HepG2 (cell line): ENCODE measurements at regions not wholly inside any gene's neighbourhood (a gene's known extent, or its start where the extent isn't known, plus 50 kb on each side); places are given as distances from the start of the nearest gene placed in this dataset.

Source experiments
- ATAC-seq: fragments of 200-7000 bp; cut with Tn5 transposase; 3 replicates; pipeline ENCODE4 v1.9.1; 2020; ENCODE audit warnings: mild to moderate bottlenecking, moderate library complexity
- BruUV-seq: library from RNA; stranded (reverse); fragments of 400-500 nt; replicated peaks from 2 replicates; lab custom pipeline; 2021; lab: Mats Ljungman, UMichigan
- CTCF ChIA-PET: fragments of 300-600 bp; formaldehyde crosslinking; extraction: SDS; loops from one replicate; lab custom pipeline; 2021; ENCODE audit warnings: low total read pairs, inconsistent platforms, low intra/inter-chr PET ratio; lab: Yijun Ruan, JAX
- POLR2A ChIA-PET: fragments of 350-600 bp; sonication (Branson Sonifier 250); formaldehyde crosslinking; loops from one replicate; lab custom pipeline; 2020; ENCODE audit warnings: antibody characterized with exemption, inconsistent platforms; lab: Yijun Ruan, JAX
- DNase-seq: peaks from one replicate; pipeline ENCODE4 v3.0.0-alpha.2; 2015; ENCODE audit warnings: low spot score
- FAIRE-seq: peaks from 3 replicates; lab custom pipeline; 2011; peaks lifted over from hg19 to GRCh38; lab: Jason Lieb, UNC
- H2AFZ ChIP-seq: one replicate; pipeline ENCODE4 v1.6.1; 2011; ENCODE audit warnings: low read length, inconsistent platforms
- H3K27ac ChIP-seq: fragments of 300-600 bp; 3 replicates; pipeline ENCODE4 v1.8.0; 2011; ENCODE audit warnings: mixed run types, mild to moderate bottlenecking, mixed read lengths, low read length, inconsistent platforms; ENCODE audit not compliant: insufficient read depth; ENCODE audit errors: extremely low read length
- H3K27me3 ChIP-seq, 2 experiments: fragments of 200-600 bp in 1 of 2; 2 replicates in 1 of 2; 3 replicates in 1 of 2; pipeline versions ENCODE4 v1.6.0 to v1.8.0; 2011; ENCODE audit warnings: low read length in 2 of 2, mild to moderate bottlenecking in 2 of 2, moderate library complexity in 2 of 2, inconsistent platforms in 1 of 2; ENCODE audit not compliant: insufficient read depth in 2 of 2, control insufficient read depth in 1 of 2
- H3K36me3 ChIP-seq, 2 experiments: fragments of 200-600 bp in 1 of 2; replicated peaks in 1 of 2; 2 replicates in 1 of 2; 3 replicates in 1 of 2; pipeline versions ENCODE4 v1.5.1 to v1.8.0; 2011; ENCODE audit warnings: low read length in 2 of 2, inconsistent platforms in 1 of 2; ENCODE audit not compliant: insufficient read depth in 2 of 2, control insufficient read depth in 1 of 2
- H3K4me1 ChIP-seq: 2 replicates; pipeline ENCODE4 v1.5.1; 2012; ENCODE audit warnings: low read length, inconsistent platforms; ENCODE audit not compliant: insufficient read depth
- H3K4me2 ChIP-seq: 2 replicates; pipeline ENCODE4 v1.6.0; 2011; ENCODE audit warnings: low read depth, low read length, inconsistent platforms
- H3K4me3 ChIP-seq, 3 experiments: fragments of 200-600 bp in 1 of 3; sonication (generic), shearing (Covaris generic) in 1 of 3; replicated peaks in 1 of 3; 2 replicates each; pipeline ENCODE4 v1.5.1; 2011 to 2016; ENCODE audit warnings: low read length in 3 of 3, inconsistent platforms in 2 of 3, low read depth in 2 of 3, mild to moderate bottlenecking in 2 of 3, control low read depth in 1 of 3, mixed read lengths in 1 of 3; ENCODE audit not compliant: insufficient read depth in 1 of 3
- H3K79me2 ChIP-seq: one replicate; pipeline ENCODE4 v1.6.1; 2011; ENCODE audit warnings: low read length, inconsistent platforms; ENCODE audit not compliant: insufficient read depth
- H3K9ac ChIP-seq: 2 replicates; pipeline ENCODE4 v1.6.0; 2011; ENCODE audit warnings: mild to moderate bottlenecking, low read depth, low read length, inconsistent platforms; ENCODE audit not compliant: insufficient read depth
- H3K9me3 ChIP-seq: 2 replicates; pipeline ENCODE4 v1.5.1; 2012; ENCODE audit warnings: mild to moderate bottlenecking, low read length
- H4K20me1 ChIP-seq: 2 replicates; pipeline ENCODE4 v1.6.0; 2011; ENCODE audit warnings: inconsistent platforms, mild to moderate bottlenecking, low read length, moderate library complexity; ENCODE audit not compliant: insufficient read depth
- ZBTB8A ChIP-seq: sonication (generic); formaldehyde crosslinking; IDR thresholded peaks from 2 replicates; pipeline ENCODE4 v1.4.0; 2020; ENCODE audit warnings: mild to moderate bottlenecking, low read depth, missing genetic modification reagents, borderline replicate concordance
- ZNF563 ChIP-seq: sonication (generic); formaldehyde crosslinking; IDR thresholded peaks from 2 replicates; pipeline ENCODE4 v1.8.0; 2022; ENCODE audit warnings: mild to moderate bottlenecking, moderate library complexity, missing genetic modification reagents
- ZSCAN20 ChIP-seq: sonication (generic); formaldehyde crosslinking; IDR thresholded peaks from 2 replicates; pipeline ENCODE4 v1.4.0; 2020; ENCODE audit warnings: missing genetic modification reagents, mild to moderate bottlenecking, borderline replicate concordance
- whole genome bisulfite sequencing: methylation state at CpG from one replicate; pipeline ENCODE4 v1.1.6; 2017; ENCODE audit warnings: low lambda C conversion rate; 5-methylcytosine and 5-hydroxymethylcytosine counted together
- in situ Hi-C: cut with HindIII; loops from 2 replicates; pipeline ENCODE4 v1.10.0; 2017; ENCODE audit warnings: low pct_unique_long_range_greater_than_20kb; ENCODE audit not compliant: extremely low pct_ligation_motif_present
- intact Hi-C: fragments of 100-400 bp; cut with micrococcal nuclease; formaldehyde crosslinking; loops from one replicate; pipeline ENCODE4 v1.10.0; 2022; ENCODE audit not compliant: unreplicated experiment
- TF ChIP-seq, protein P1 (sequence below): sonication (generic); formaldehyde crosslinking; IDR thresholded peaks from 2 replicates; pipeline ENCODE4 v1.8.1; 2023; ENCODE audit warnings: mild to moderate bottlenecking, missing genetic modification reagents
- TF ChIP-seq, protein P2 (sequence below): sonication (generic); formaldehyde crosslinking; IDR thresholded peaks from 2 replicates; pipeline ENCODE4 v1.8.0; 2022; ENCODE audit warnings: mild to moderate bottlenecking, missing genetic modification reagents
- TF ChIP-seq, protein P3 (sequence below): sonication (generic); formaldehyde crosslinking; IDR thresholded peaks from 2 replicates; pipeline ENCODE4 v1.5.0; 2020; ENCODE audit warnings: mild to moderate bottlenecking, missing genetic modification reagents
- TF ChIP-seq, protein P4 (sequence below), 2 experiments: sonication (generic) in 1 of 2; formaldehyde crosslinking in 1 of 2; IDR thresholded peaks; 2 replicates each; pipeline versions ENCODE4 v1.6.1 to v1.9.0; 2014 to 2022; ENCODE audit warnings: antibody characterized with exemption in 1 of 2, borderline replicate concordance in 1 of 2, inconsistent platforms in 1 of 2, low read depth in 1 of 2, missing genetic modification reagents in 1 of 2
- TF ChIP-seq, protein P5 (sequence below): sonication (generic); formaldehyde crosslinking; conservative IDR thresholded peaks from 2 replicates; pipeline ENCODE4 v1.8.0; 2022; ENCODE audit warnings: low read depth, missing genetic modification reagents

DNA sequence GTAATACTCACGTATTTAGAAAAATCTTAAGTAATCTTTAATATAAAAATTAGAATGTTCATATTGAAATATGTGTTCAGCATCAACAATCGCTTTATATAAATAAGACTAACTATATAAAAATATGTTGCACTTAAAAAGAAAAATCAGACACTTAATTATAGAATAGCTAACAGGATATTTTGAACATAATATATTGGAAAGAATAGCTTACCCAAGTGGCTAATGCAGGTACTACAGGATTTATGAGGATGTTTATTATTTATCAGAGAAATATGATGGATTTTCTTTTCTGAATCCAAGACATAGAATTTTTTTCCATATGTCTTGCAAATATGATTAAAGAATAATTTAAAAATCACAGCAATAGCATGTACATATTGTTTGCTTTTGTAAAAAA, 567.9 kb upstream of the GBE1 start (continued):
- TF ChIP-seq, protein P1, sequence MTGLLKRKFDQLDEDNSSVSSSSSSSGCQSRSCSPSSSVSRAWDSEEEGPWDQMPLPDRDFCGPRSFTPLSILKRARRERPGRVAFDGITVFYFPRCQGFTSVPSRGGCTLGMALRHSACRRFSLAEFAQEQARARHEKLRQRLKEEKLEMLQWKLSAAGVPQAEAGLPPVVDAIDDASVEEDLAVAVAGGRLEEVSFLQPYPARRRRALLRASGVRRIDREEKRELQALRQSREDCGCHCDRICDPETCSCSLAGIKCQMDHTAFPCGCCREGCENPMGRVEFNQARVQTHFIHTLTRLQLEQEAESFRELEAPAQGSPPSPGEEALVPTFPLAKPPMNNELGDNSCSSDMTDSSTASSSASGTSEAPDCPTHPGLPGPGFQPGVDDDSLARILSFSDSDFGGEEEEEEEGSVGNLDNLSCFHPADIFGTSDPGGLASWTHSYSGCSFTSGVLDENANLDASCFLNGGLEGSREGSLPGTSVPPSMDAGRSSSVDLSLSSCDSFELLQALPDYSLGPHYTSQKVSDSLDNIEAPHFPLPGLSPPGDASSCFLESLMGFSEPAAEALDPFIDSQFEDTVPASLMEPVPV (CRISPR knock-in tag): no peak
- TF ChIP-seq ZBTB8A (no peak), ZSCAN20 (CRISPR knock-in tag) (no peak)

DNA sequence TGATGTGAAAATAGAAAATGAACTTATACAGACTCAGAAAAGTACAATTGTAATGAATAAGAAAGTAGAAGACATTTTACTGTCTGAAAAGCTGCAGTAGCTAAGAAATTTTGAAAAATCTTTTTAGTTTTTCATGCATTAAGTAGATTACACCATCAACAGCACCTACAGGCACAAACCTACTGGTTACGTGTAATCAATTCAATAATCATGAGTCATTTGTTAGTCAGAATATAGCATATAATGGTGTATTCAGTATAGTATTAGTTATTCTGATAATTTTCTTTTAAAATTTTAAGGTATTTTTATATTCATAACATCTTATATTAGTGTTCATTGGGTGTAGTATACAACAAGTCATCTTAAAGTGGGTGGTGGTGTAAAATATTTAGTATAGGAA, 550.5 kb upstream of the GBE1 start:
- Histone ChIP-seq H3K4me1 (no peaks in the 10 kb centered on the region), H3K4me2 (no peak overlapping the region), H3K79me2 (no peaks in the 10 kb centered on the region), H3K27me3 (no peaks in the 10 kb centered on the region), H3K4me3 (no peak overlapping the region), H3K9me3 (no peaks in the 10 kb centered on the region), H3K27ac (no peak overlapping the region), H4K20me1 (no peaks in the 10 kb centered on the region), H3K36me3 (no peaks in the 10 kb centered on the region), H2AFZ (no peak overlapping the region), H3K9ac (no peak overlapping the region)
- WGBS: 87% methylated on average over 1 of the region's 1 CpG
- CTCF ChIA-PET: no interaction called here
- BruUV-seq: no TSS peak
- no peak for DNase-seq
- in situ Hi-C loops (no loop called here), intact Hi-C loops (no loop called here)
- no peak for FAIRE-seq
- no peak for ATAC-seq
- POLR2A ChIA-PET: no interaction called here
- TF ChIP-seq, protein P2, sequence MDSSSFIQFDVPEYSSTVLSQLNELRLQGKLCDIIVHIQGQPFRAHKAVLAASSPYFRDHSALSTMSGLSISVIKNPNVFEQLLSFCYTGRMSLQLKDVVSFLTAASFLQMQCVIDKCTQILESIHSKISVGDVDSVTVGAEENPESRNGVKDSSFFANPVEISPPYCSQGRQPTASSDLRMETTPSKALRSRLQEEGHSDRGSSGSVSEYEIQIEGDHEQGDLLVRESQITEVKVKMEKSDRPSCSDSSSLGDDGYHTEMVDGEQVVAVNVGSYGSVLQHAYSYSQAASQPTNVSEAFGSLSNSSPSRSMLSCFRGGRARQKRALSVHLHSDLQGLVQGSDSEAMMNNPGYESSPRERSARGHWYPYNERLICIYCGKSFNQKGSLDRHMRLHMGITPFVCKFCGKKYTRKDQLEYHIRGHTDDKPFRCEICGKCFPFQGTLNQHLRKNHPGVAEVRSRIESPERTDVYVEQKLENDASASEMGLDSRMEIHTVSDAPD: no peak
- TF ChIP-seq ZSCAN20 (CRISPR knock-in tag): no peak
- TF ChIP-seq, protein P3, sequence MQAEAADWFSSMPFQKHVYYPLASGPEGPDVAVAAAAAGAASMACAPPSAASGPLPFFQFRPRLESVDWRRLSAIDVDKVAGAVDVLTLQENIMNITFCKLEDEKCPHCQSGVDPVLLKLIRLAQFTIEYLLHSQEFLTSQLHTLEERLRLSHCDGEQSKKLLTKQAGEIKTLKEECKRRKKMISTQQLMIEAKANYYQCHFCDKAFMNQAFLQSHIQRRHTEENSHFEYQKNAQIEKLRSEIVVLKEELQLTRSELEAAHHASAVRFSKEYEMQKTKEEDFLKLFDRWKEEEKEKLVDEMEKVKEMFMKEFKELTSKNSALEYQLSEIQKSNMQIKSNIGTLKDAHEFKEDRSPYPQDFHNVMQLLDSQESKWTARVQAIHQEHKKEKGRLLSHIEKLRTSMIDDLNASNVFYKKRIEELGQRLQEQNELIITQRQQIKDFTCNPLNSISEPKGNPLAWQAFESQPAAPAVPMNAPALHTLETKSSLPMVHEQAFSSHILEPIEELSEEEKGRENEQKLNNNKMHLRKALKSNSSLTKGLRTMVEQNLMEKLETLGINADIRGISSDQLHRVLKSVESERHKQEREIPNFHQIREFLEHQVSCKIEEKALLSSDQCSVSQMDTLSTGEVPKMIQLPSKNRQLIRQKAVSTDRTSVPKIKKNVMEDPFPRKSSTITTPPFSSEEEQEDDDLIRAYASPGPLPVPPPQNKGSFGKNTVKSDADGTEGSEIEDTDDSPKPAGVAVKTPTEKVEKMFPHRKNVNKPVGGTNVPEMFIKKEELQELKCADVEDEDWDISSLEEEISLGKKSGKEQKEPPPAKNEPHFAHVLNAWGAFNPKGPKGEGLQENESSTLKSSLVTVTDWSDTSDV (CRISPR knock-in tag): no peak
- TF ChIP-seq, protein P4, sequence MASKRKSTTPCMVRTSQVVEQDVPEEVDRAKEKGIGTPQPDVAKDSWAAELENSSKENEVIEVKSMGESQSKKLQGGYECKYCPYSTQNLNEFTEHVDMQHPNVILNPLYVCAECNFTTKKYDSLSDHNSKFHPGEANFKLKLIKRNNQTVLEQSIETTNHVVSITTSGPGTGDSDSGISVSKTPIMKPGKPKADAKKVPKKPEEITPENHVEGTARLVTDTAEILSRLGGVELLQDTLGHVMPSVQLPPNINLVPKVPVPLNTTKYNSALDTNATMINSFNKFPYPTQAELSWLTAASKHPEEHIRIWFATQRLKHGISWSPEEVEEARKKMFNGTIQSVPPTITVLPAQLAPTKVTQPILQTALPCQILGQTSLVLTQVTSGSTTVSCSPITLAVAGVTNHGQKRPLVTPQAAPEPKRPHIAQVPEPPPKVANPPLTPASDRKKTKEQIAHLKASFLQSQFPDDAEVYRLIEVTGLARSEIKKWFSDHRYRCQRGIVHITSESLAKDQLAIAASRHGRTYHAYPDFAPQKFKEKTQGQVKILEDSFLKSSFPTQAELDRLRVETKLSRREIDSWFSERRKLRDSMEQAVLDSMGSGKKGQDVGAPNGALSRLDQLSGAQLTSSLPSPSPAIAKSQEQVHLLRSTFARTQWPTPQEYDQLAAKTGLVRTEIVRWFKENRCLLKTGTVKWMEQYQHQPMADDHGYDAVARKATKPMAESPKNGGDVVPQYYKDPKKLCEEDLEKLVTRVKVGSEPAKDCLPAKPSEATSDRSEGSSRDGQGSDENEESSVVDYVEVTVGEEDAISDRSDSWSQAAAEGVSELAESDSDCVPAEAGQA (IDR thresholded peaks at IDR 0.05; ENCODE audit: low read depth): no peak
- TF ChIP-seq, protein P4 (CRISPR knock-in tag; IDR thresholded peaks at IDR 0.05; ENCODE audit: borderline replicate concordance): no peak
- TF ChIP-seq ZNF563 (CRISPR knock-in tag): no peak
- TF ChIP-seq, protein P5, sequence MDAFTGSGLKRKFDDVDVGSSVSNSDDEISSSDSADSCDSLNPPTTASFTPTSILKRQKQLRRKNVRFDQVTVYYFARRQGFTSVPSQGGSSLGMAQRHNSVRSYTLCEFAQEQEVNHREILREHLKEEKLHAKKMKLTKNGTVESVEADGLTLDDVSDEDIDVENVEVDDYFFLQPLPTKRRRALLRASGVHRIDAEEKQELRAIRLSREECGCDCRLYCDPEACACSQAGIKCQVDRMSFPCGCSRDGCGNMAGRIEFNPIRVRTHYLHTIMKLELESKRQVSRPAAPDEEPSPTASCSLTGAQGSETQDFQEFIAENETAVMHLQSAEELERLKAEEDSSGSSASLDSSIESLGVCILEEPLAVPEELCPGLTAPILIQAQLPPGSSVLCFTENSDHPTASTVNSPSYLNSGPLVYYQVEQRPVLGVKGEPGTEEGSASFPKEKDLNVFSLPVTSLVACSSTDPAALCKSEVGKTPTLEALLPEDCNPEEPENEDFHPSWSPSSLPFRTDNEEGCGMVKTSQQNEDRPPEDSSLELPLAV (CRISPR knock-in tag): no peak
